ENCODE measurements at regions not wholly inside any gene's neighbourhood (a gene's known extent, or its start where the extent isn't known, plus 50 kb on each side); places are given as distances from the start of the nearest gene placed in this dataset.

GRCh38 chr7:116348346-116348745, 138.0 kb downstream of the TES start (continued):
- TF ChIP-seq CLOCK (CRISPR knock-in tag; IDR thresholded peaks at IDR 0.05; ENCODE audit: borderline replicate concordance) (no peak), FOSL1 (tag; conservative IDR thresholded peaks at IDR 0.05) (no peak)

GRCh38 chr7:116351966-116352365, 141.6 kb downstream of the TES start:
- H3K27me3 ChIP-seq (ENCODE audit: control insufficient read depth in 2 of 2, insufficient read depth in 2 of 2, low read length in 2 of 2): no peaks in the 10 kb centered on the region
- WGBS (ENCODE audit: insufficient coverage, low coverage, missing lambda C conversion rate): 27% methylated on average over 6 of the region's 6 CpGs
- BruUV-seq (replicated peaks): no TSS peak
- no peak for ATAC-seq
- H4K20me1 ChIP-seq (replicated peaks; ENCODE audit: control insufficient read depth, insufficient read depth, low read length): no peaks in the 10 kb centered on the region
- DNase-seq (ENCODE audit: extremely low read depth in 1 of 4, low spot score in 3 of 4): no peak
- no peaks in the 10 kb centered on the region for H3K9me3 ChIP-seq (replicated peaks; ENCODE audit: control insufficient read depth, insufficient read depth, low read depth, low read length)
- no peak overlapping the region for H3K4me3 ChIP-seq
- POLR2A ChIA-PET: no interaction called here
- H3K27ac ChIP-seq (ENCODE audit: extremely low read depth, low read depth, low read length): no peak overlapping the region
- no peak for FAIRE-seq
- no peak overlapping the region for H3K9ac ChIP-seq (ENCODE audit: insufficient read depth in 1 of 2, low read depth in 2 of 2, low read length in 2 of 2)
- peaks cover 0 to 15% of the 10 kb centered on the region in 2 experiments; a peak in 3 of 5 replicates for H3K4me1 ChIP-seq (replicated peaks in 1 of 2; ENCODE audit: control insufficient read depth in 2 of 2, insufficient read depth in 2 of 2, low read length in 2 of 2)
- CTCF ChIA-PET (ENCODE audit: low intra/inter-chr PET ratio): no interaction called here
- no peaks in the 10 kb centered on the region for H3K36me3 ChIP-seq (ENCODE audit: control insufficient read depth, insufficient read depth, low read length)
- in situ Hi-C loops (cut with MboI): no loop called here
- no peaks in the 10 kb centered on the region for H3K9me1 ChIP-seq (ENCODE audit: control insufficient read depth, insufficient read depth, low read length)
- H3K79me2 ChIP-seq (ENCODE audit: control insufficient read depth, insufficient read depth, low read length): no peaks in the 10 kb centered on the region
- no peak overlapping the region for H2AFZ ChIP-seq (ENCODE audit: low read depth, low read length)
- intact Hi-C loops (cut with micrococcal nuclease): no loop called here
- H3K4me2 ChIP-seq (ENCODE audit: insufficient read depth, low read length): no peak overlapping the region
- TF ChIP-seq RHOXF2B (CRISPR knock-in tag; conservative IDR thresholded peaks at IDR 0.05) (no peak), BDP1 (IDR thresholded peaks at IDR 0.05; ENCODE audit: insufficient read depth, insufficient read length) (no peak), UBTF (IDR thresholded peaks at IDR 0.05; ENCODE audit: borderline replicate concordance in 1 of 2, low read depth in 2 of 2, low read length in 2 of 2) (no peak), NCOA2 (IDR thresholded peaks at IDR 0.05; ENCODE audit: partially characterized antibody in 2 of 2) (no peak), TAF9B (IDR thresholded peaks at IDR 0.05; ENCODE audit: partially characterized antibody) (no peak), MBD2 (IDR thresholded peaks at IDR 0.05; ENCODE audit: borderline replicate concordance, low read depth) (no peak), ETS1 (conservative IDR thresholded peaks at IDR 0.05; ENCODE audit: control insufficient read depth, low read depth, low read length) (no peak), ZNF507 (tag; conservative IDR thresholded peaks at IDR 0.05) (no peak), AFF4 (CRISPR knock-in tag; IDR thresholded peaks at IDR 0.05) (no peak)

Measured in K562 (cell line).